Right renal pelvis (tissue), 4 donors: ENCODE measurements at regions not wholly inside any gene's neighbourhood (a gene's known extent, or its start where the extent isn't known, plus 50 kb on each side); places are given as distances from the start of the nearest gene placed in this dataset.

Experiments
- DNase-seq, 4 donors: peaks; one replicate each; pipeline ENCODE4 v3.0.0-alpha.2; 2013; ENCODE audit warnings: low read depth in 4 of 4, low spot score in 3 of 4, missing footprints in 1 of 4

- DNase-seq: no peak
Measured at GRCh38 chr11:115705200-115705599, 201.0 kb upstream of the CADM1 start.

- no peak for DNase-seq
Measured at GRCh38 chr11:115700981-115701875, 197.0 kb upstream of the CADM1 start.

GRCh38 chr11:115700496-115700895 is 196.3 kb upstream of the CADM1 start:
- DNase-seq: no peak

- no peak for DNase-seq
Measured at GRCh38 chr11:115699733-115700132, 195.5 kb upstream of the CADM1 start.

- DNase-seq: no peak
Measured at GRCh38 chr11:115699326-115699725, 195.1 kb upstream of the CADM1 start.

GRCh38 chr11:115698243-115698642 is 194.0 kb upstream of the CADM1 start:
- DNase-seq: no peak

GRCh38 chr11:115696563-115696962 is 192.3 kb upstream of the CADM1 start:
- DNase-seq: no peak

GRCh38 chr11:115695677-115696364 is 191.6 kb upstream of the CADM1 start:
- no peak for DNase-seq

GRCh38 chr11:115693002-115693401 is 188.8 kb upstream of the CADM1 start:
- no peak for DNase-seq

GRCh38 chr11:115691030-115691429 is 186.8 kb upstream of the CADM1 start:
- no peak for DNase-seq

GRCh38 chr11:115687934-115688333 is 183.7 kb upstream of the CADM1 start:
- no peak for DNase-seq

GRCh38 chr11:115684699-115685098 is 180.5 kb upstream of the CADM1 start:
- DNase-seq: no peak

- DNase-seq: no peak
Measured at GRCh38 chr11:115684135-115684534, 179.9 kb upstream of the CADM1 start.

- DNase-seq: no peak
Measured at GRCh38 chr11:115682888-115683287, 178.7 kb upstream of the CADM1 start.

- DNase-seq: no peak
Measured at GRCh38 chr11:115682101-115682500, 177.9 kb upstream of the CADM1 start.

- DNase-seq: no peak
Measured at GRCh38 chr11:115679945-115680344, 175.7 kb upstream of the CADM1 start.

GRCh38 chr11:115678942-115679341 is 174.7 kb upstream of the CADM1 start:
- DNase-seq: no peak

- DNase-seq: no peak
Measured at GRCh38 chr11:115677190-115677589, 173.0 kb upstream of the CADM1 start.

- no peak for DNase-seq
Measured at GRCh38 chr11:115676768-115677167, 172.6 kb upstream of the CADM1 start.

GRCh38 chr11:115676206-115676605 is 172.0 kb upstream of the CADM1 start:
- DNase-seq: no peak

- DNase-seq: no peak
Measured at GRCh38 chr11:115674937-115675544, 170.8 kb upstream of the CADM1 start.
